ENCODE measurements at regions not wholly inside any gene's neighbourhood (a gene's known extent, or its start where the extent isn't known, plus 50 kb on each side); places are given as distances from the start of the nearest gene placed in this dataset.

GRCh38 chr1:93801471-93801870 is 77.5 kb downstream of the DNTTIP2 start:
- intact Hi-C loops (cut with DNase I), result no loop called here
- peaks cover 0 to 6% of the 10 kb centered on the region in 2 donors for H3K4me1 ChIP-seq
- TF ChIP-seq CTCF (IDR thresholded peaks at IDR 0.05), result no peak
- no peaks in the 10 kb centered on the region for H3K36me3 ChIP-seq
- H3K4me3 ChIP-seq, result no peak overlapping the region
- no peaks in the 10 kb centered on the region for H3K27me3 ChIP-seq
- no peak for DNase-seq (ENCODE audit: low spot score in 2 of 2)
- no peaks in the 10 kb centered on the region for H3K9me3 ChIP-seq
- no peak overlapping the region for H3K27ac ChIP-seq

GRCh38 chr1:93800856-93801255 is 78.2 kb downstream of the DNTTIP2 start:
- TF ChIP-seq CTCF (IDR thresholded peaks at IDR 0.05), result no peak
- intact Hi-C loops (cut with DNase I), result no loop called here
- no peak overlapping the region for H3K4me3 ChIP-seq
- no peak for DNase-seq (ENCODE audit: low spot score in 2 of 2)
- H3K36me3 ChIP-seq, result no peaks in the 10 kb centered on the region
- H3K27me3 ChIP-seq, result no peaks in the 10 kb centered on the region
- no peaks in the 10 kb centered on the region for H3K9me3 ChIP-seq
- H3K4me1 ChIP-seq, result peaks cover 0 to 6% of the 10 kb centered on the region in 2 donors
- H3K27ac ChIP-seq, result no peak overlapping the region

GRCh38 chr1:93798291-93798690 is 80.7 kb downstream of the DNTTIP2 start:
- intact Hi-C loops (cut with DNase I), result no loop called here

GRCh38 chr1:93784538-93784937 is 94.5 kb downstream of the DNTTIP2 start:
- no peaks in the 10 kb centered on the region for H3K27me3 ChIP-seq
- intact Hi-C loops (cut with DNase I), result no loop called here
- H3K4me3 ChIP-seq, result no peak overlapping the region
- H3K27ac ChIP-seq, result no peak overlapping the region
- H3K9me3 ChIP-seq, result peaks cover 9 to 13% of the 10 kb centered on the region in 2 donors
- no peak for DNase-seq (ENCODE audit: low spot score in 2 of 2)
- H3K4me1 ChIP-seq, result no peaks in the 10 kb centered on the region
- TF ChIP-seq CTCF (IDR thresholded peaks at IDR 0.05), result no peak
- no peaks in the 10 kb centered on the region for H3K36me3 ChIP-seq

More at GRCh38 chr1:93798291-93798690, 80.7 kb downstream of the DNTTIP2 start:
- H3K4me3 ChIP-seq, result no peak overlapping the region
- peaks cover 0 to 6% of the 10 kb centered on the region in 2 donors for H3K4me1 ChIP-seq
- no peak overlapping the region for H3K27ac ChIP-seq
- no peaks in the 10 kb centered on the region for H3K27me3 ChIP-seq
- no peak for TF ChIP-seq CTCF (IDR thresholded peaks at IDR 0.05)
- H3K36me3 ChIP-seq, result no peaks in the 10 kb centered on the region
- no peaks in the 10 kb centered on the region for H3K9me3 ChIP-seq
- DNase-seq (ENCODE audit: low spot score in 2 of 2), result no peak

GRCh38 chr1:93783876-93784275 is 95.1 kb downstream of the DNTTIP2 start:
- peaks cover 6 to 8% of the 10 kb centered on the region in 2 donors for H3K9me3 ChIP-seq
- no peak for DNase-seq (ENCODE audit: low spot score in 2 of 2)
- no peak overlapping the region for H3K27ac ChIP-seq
- H3K36me3 ChIP-seq, result no peaks in the 10 kb centered on the region
- no peak overlapping the region for H3K4me3 ChIP-seq
- H3K27me3 ChIP-seq, result no peaks in the 10 kb centered on the region
- intact Hi-C loops (cut with DNase I), result no loop called here
- TF ChIP-seq CTCF (IDR thresholded peaks at IDR 0.05), result no peak
- H3K4me1 ChIP-seq, result no peaks in the 10 kb centered on the region

- TF ChIP-seq CTCF (IDR thresholded peaks at IDR 0.05), result no peak
- H3K27me3 ChIP-seq, result no peaks in the 10 kb centered on the region
- no peaks in the 10 kb centered on the region for H3K4me1 ChIP-seq
- H3K27ac ChIP-seq, result no peak overlapping the region
- intact Hi-C loops (cut with DNase I), result no loop called here
- DNase-seq (ENCODE audit: low spot score in 2 of 2), result no peak
- no peaks in the 10 kb centered on the region for H3K9me3 ChIP-seq
- no peaks in the 10 kb centered on the region for H3K36me3 ChIP-seq
- no peak overlapping the region for H3K4me3 ChIP-seq
Measured at GRCh38 chr1:93779540-93780165, 98.0 kb upstream of the BCAR3 start.

All from ascending aorta (tissue), 2 donors.